Duodenal mucosa (tissue), 2 donors: ENCODE measurements at regions not wholly inside any gene's neighbourhood (a gene's known extent, or its start where the extent isn't known, plus 50 kb on each side); places are given as distances from the start of the nearest gene placed in this dataset.

Source experiments
- H3K27ac ChIP-seq: one replicate; pipeline ENCODE4 v1.7.0; 2013; ENCODE audit warnings: low read depth, low read length
- H3K27me3 ChIP-seq, 2 donors: one replicate each; pipeline ENCODE4 v1.7.0; 2013; ENCODE audit warnings: low read length in 2 of 2, control low read depth in 1 of 2; ENCODE audit not compliant: insufficient read depth in 2 of 2, control insufficient read depth in 1 of 2
- H3K36me3 ChIP-seq, 2 donors: one replicate each; pipeline ENCODE4 v1.7.0; 2013; ENCODE audit warnings: low read length in 2 of 2, control low read depth in 1 of 2; ENCODE audit not compliant: insufficient read depth in 2 of 2, control insufficient read depth in 1 of 2
- H3K4me1 ChIP-seq, 2 donors: one replicate each; pipeline ENCODE4 v1.7.0; 2013; ENCODE audit warnings: low read length in 2 of 2, control low read depth in 1 of 2; ENCODE audit not compliant: insufficient read depth in 2 of 2, control insufficient read depth in 1 of 2
- H3K4me3 ChIP-seq, 2 donors: one replicate each; pipeline ENCODE4 v1.7.0; 2013; ENCODE audit warnings: low read length in 2 of 2, low read depth in 1 of 2
- H3K9ac ChIP-seq, 2 donors: one replicate each; pipeline ENCODE4 v1.7.0; 2013; ENCODE audit warnings: low read length in 2 of 2, low read depth in 1 of 2
- H3K9me3 ChIP-seq, 2 donors: one replicate each; pipeline ENCODE4 v1.7.0; 2013; ENCODE audit warnings: low read length in 2 of 2, control low read depth in 1 of 2; ENCODE audit not compliant: control insufficient read depth in 1 of 2

DNA sequence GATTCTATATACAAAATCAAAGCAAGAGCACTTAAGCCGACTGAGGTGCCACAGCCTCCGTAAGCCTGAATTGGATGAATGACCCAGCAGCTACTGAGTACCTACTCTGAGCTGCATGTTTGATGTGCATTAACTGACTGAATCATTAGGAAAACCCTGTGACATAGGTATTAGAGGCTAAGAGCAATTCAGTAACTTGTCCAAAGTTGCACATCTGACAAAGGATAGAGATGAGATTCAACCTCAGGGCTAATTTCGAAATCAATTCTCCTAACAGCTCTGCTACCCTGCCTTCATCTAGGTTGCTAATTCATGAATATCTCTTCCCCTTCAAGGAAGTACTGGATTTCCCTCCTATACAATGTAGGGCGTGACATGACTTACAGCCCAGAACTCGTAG is 89.1 kb upstream of the GLIS3 start:
- Histone ChIP-seq H3K4me1 (no peaks in the 10 kb centered on the region), H3K27me3 (no peaks in the 10 kb centered on the region), H3K9me3 (no peaks in the 10 kb centered on the region), H3K36me3 (no peaks in the 10 kb centered on the region), H3K9ac (no peak overlapping the region), H3K4me3 (no peak overlapping the region), H3K27ac (no peak overlapping the region)

DNA sequence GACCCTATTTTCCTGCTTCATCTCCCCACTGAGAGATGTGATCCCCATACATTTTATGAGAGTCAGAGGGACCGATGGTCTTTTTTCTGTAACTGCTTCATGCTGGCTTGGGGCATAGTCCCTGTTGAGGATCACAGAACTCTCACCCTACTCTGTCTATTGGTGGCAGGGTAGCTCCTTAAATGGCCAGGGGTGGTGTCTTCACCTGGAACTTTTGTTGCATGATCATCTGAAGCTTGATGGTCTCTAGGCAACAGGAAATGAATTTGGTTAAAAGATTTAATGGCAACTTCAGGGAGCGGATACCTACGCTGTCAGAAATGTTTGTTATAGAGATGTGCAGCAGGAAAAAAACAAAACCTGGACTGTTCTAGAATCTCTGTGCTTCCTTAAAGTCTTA is 87.0 kb upstream of the GLIS3 start:
- Histone ChIP-seq H3K27me3 (no peaks in the 10 kb centered on the region), H3K27ac (no peak overlapping the region), H3K4me3 (no peak overlapping the region), H3K36me3 (no peaks in the 10 kb centered on the region), H3K4me1 (no peaks in the 10 kb centered on the region), H3K9ac (no peak overlapping the region), H3K9me3 (no peaks in the 10 kb centered on the region)

- Histone ChIP-seq H3K4me3 (no peak overlapping the region), H3K4me1 (no peaks in the 10 kb centered on the region), H3K9me3 (no peaks in the 10 kb centered on the region), H3K27me3 (no peaks in the 10 kb centered on the region), H3K27ac (no peak overlapping the region), H3K9ac (no peak overlapping the region), H3K36me3 (no peaks in the 10 kb centered on the region)
Observed at GRCh38 chr9:4384750-4385149, 84.9 kb upstream of the GLIS3 start.

GRCh38 chr9:4382722-4383317 is 83.0 kb upstream of the GLIS3 start:
- H3K4me1 ChIP-seq, result no peaks in the 10 kb centered on the region
- H3K27ac ChIP-seq, result no peak overlapping the region
- no peaks in the 10 kb centered on the region for H3K9me3 ChIP-seq
- H3K27me3 ChIP-seq, result no peaks in the 10 kb centered on the region
- H3K9ac ChIP-seq, result no peak overlapping the region
- H3K4me3 ChIP-seq, result no peak overlapping the region
- no peaks in the 10 kb centered on the region for H3K36me3 ChIP-seq

DNA sequence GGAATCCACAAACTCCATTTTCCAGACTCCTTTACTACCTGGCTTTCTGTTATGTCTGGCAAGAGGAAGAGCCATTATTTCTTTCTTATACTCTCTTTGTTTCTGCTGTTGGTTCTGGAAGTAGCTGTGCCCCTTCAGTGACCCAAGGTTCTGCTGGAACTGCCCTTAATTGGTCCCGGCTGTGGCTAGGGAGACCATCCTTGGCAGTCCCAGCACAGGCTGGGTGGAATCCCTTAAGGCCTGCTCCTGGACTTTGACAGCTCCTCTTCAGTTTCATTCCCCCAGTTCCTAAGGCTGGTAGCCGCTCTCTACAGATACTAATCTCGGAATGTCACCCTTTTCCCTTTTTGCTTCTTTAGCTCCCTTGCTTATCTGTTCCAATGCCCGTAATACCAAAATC is 81.9 kb upstream of the GLIS3 start:
- H3K27ac ChIP-seq, result no peak overlapping the region
- H3K36me3 ChIP-seq, result no peaks in the 10 kb centered on the region

DNA sequence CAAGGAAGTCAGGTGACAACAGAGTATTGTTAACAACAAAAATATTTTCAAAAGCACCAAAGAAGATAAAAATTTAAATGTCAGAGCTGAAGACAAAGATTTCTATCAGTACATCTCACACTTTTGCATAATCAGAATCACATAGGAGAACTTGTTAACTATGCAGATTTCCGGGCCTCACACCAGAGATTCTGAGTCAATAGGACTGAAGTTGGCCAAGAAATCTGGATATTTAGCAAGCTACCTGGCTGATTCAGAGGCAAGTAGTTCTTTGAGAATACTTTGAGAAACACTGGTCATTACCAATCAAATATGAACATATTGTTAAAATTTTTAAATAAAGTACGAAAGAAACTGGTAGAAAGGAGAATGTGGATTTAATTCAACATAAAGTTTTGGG is 80.5 kb upstream of the GLIS3 start:
- H3K36me3 ChIP-seq, result no peaks in the 10 kb centered on the region

More for the DNA sequence above, 81.9 kb upstream of the GLIS3 start:
- Histone ChIP-seq H3K27me3 (no peaks in the 10 kb centered on the region), H3K9me3 (no peaks in the 10 kb centered on the region), H3K4me1 (no peaks in the 10 kb centered on the region), H3K9ac (no peak overlapping the region), H3K4me3 (no peak overlapping the region)

GRCh38 chr9:4375424-4376200 is 75.7 kb upstream of the GLIS3 start:
- no peaks in the 10 kb centered on the region for H3K36me3 ChIP-seq
- H3K9ac ChIP-seq, result no peak overlapping the region
- no peak overlapping the region for H3K4me3 ChIP-seq
- H3K4me1 ChIP-seq, result no peaks in the 10 kb centered on the region
- H3K27me3 ChIP-seq, result no peaks in the 10 kb centered on the region
- H3K9me3 ChIP-seq, result no peaks in the 10 kb centered on the region
- no peak overlapping the region for H3K27ac ChIP-seq

More for the DNA sequence above, 80.5 kb upstream of the GLIS3 start:
- H3K27ac ChIP-seq, result no peak overlapping the region
- H3K4me1 ChIP-seq, result no peaks in the 10 kb centered on the region
- no peaks in the 10 kb centered on the region for H3K27me3 ChIP-seq
- no peak overlapping the region for H3K4me3 ChIP-seq
- H3K9me3 ChIP-seq, result no peaks in the 10 kb centered on the region
- H3K9ac ChIP-seq, result no peak overlapping the region

- Histone ChIP-seq H3K9ac (no peak overlapping the region), H3K27me3 (no peaks in the 10 kb centered on the region), H3K4me1 (no peaks in the 10 kb centered on the region), H3K27ac (no peak overlapping the region), H3K4me3 (no peak overlapping the region), H3K36me3 (no peaks in the 10 kb centered on the region), H3K9me3 (no peaks in the 10 kb centered on the region)
Observed at GRCh38 chr9:4371108-4371507, 71.2 kb upstream of the GLIS3 start.

- no peaks in the 10 kb centered on the region for H3K4me1 ChIP-seq
- no peaks in the 10 kb centered on the region for H3K9me3 ChIP-seq
- no peak overlapping the region for H3K4me3 ChIP-seq
- H3K27me3 ChIP-seq, result no peaks in the 10 kb centered on the region
- no peak overlapping the region for H3K27ac ChIP-seq
- H3K36me3 ChIP-seq, result no peaks in the 10 kb centered on the region
- no peak overlapping the region for H3K9ac ChIP-seq
Observed at GRCh38 chr9:4370501-4370900, 70.6 kb upstream of the GLIS3 start.

DNA sequence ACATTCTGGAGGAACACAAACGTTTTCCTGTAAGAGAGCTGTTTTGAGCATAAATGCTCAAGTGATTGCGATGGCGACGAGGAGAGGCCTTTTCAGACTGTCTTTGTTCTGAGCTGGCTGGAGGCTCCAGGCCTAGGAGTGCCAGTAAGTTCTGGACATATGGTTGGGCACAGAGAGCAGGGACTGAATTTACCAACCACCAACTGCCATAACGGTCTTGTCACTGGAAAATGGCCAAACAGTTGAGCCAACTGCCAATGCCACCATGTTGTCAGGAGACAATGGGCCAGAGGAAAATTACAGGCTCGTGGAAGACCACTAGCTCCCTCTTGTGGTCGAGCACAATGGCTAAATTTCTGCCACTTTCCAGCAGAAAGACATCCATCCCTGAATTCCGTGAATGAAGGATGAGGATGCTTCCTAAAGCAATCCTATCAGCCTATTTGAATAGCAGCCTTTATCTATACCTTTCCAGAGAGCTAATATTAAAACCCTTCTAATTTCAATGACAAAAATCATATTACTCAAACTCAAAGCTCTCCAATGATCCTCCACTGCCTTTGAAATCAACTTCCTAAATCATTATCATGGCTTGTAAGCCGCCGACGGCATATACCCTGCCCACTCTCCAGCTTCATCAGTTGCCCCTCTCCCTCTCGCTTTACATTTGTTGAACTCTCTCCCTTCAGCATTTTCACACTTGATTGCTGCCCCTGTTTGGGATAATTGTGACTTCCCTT is 66.9 kb upstream of the GLIS3 start:
- Histone ChIP-seq H3K27ac (no peak overlapping the region), H3K4me1 (no peaks in the 10 kb centered on the region), H3K36me3 (no peaks in the 10 kb centered on the region), H3K9me3 (no peaks in the 10 kb centered on the region), H3K27me3 (no peaks in the 10 kb centered on the region), H3K4me3 (no peak overlapping the region), H3K9ac (no peak overlapping the region)
